Neural crest cell (in vitro differentiated cells): ENCODE measurements at regions not wholly inside any gene's neighbourhood (a gene's known extent, or its start where the extent isn't known, plus 50 kb on each side); places are given as distances from the start of the nearest gene placed in this dataset.

Experiments
- DNase-seq: peaks from one replicate; pipeline ENCODE4 v3.0.0; 2021; ENCODE audit warnings: low read depth, mixed read lengths, low spot score
- H3K27ac Mint-ChIP-seq: one replicate; pipeline ENCODE4 v1.8.0; 2021; ENCODE audit warnings: mild to moderate bottlenecking, mixed read lengths; ENCODE audit not compliant: unreplicated experiment
- H3K27me3 Mint-ChIP-seq: 2 replicates; pipeline ENCODE4 v1.8.0; 2021; ENCODE audit warnings: low read depth, mild to moderate bottlenecking, mixed read lengths
- H3K36me3 Mint-ChIP-seq: 2 replicates; pipeline ENCODE4 v1.8.0; 2021; ENCODE audit warnings: low read depth, mild to moderate bottlenecking, mixed read lengths
- H3K4me1 Mint-ChIP-seq: 2 replicates; pipeline ENCODE4 v1.8.0; 2021; ENCODE audit warnings: mixed read lengths
- H3K4me3 Mint-ChIP-seq: one replicate; pipeline ENCODE4 v1.8.0; 2021; ENCODE audit warnings: mild to moderate bottlenecking, mixed read lengths
- H3K9me3 Mint-ChIP-seq: 2 replicates; pipeline ENCODE4 v1.8.0; 2021; ENCODE audit warnings: mixed read lengths
- CTCF ChIP-seq: fragments of 200-600 bp; sonication (generic); conservative IDR thresholded peaks from 2 replicates; pipeline ENCODE4 v1.5.0; 2021; ENCODE audit warnings: antibody characterized with exemption, mild to moderate bottlenecking

GRCh38 chr4:152220201-152220666 lies 315.7 kb downstream of the FBXW7 start:
- H3K36me3 Mint-ChIP-seq = peaks cover 2% of the 10 kb centered on the region
- no peaks in the 10 kb centered on the region for H3K27me3 Mint-ChIP-seq
- H3K4me3 Mint-ChIP-seq = no peak overlapping the region
- peaks cover 15% of the 10 kb centered on the region for H3K4me1 Mint-ChIP-seq
- H3K9me3 Mint-ChIP-seq = peaks cover 2% of the 10 kb centered on the region
- DNase-seq = no peak
- no peak for TF ChIP-seq CTCF
- no peak overlapping the region for H3K27ac Mint-ChIP-seq

DNA sequence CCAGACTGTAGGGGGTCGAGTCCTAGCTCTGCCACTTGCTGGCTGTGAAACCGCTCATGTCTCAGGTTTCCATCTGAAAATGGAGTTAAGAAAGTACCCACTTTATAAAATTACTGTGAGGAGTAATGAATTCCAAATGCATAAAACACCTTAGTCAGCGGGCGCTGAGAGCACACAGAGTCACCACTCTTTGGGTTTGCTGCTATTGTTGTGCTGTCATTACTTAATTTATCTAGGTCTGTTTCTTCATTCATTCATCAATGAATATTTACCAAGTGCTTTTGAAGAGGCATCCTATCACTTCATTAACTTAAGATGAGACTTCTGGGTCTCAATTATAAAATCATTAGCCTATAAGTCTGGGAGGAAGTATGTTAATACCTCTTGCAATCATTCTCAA lies 317.3 kb downstream of the FBXW7 start:
- Mint-ChIP-seq H3K27ac (no peak overlapping the region), H3K4me1 (peaks cover 9% of the 10 kb centered on the region), H3K4me3 (no peak overlapping the region), H3K27me3 (no peaks in the 10 kb centered on the region), H3K36me3 (peaks cover 4% of the 10 kb centered on the region), H3K9me3 (peaks cover 7% of the 10 kb centered on the region)
- no peak for TF ChIP-seq CTCF
- no peak for DNase-seq

DNA sequence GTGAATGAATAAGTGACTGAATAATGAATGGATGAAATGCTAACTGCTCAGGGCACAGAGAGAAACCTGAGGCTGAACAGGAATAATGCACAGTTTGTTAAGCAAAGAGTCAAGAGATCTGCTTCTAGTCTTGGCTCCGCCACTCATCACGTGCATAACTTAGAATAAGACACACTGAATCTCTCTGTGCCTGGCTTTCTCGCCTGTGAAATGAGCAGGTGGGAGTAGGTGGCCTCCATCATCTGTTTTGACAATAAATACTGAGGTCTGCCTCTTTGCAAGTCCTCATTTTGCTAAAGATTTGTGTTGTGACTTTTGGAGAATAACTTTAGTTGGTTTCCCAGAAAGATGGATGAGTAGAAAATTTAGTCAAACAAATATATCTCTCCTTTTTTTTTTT lies 318.0 kb downstream of the FBXW7 start:
- peaks cover 4% of the 10 kb centered on the region for H3K36me3 Mint-ChIP-seq
- H3K4me3 Mint-ChIP-seq = no peak overlapping the region

DNA sequence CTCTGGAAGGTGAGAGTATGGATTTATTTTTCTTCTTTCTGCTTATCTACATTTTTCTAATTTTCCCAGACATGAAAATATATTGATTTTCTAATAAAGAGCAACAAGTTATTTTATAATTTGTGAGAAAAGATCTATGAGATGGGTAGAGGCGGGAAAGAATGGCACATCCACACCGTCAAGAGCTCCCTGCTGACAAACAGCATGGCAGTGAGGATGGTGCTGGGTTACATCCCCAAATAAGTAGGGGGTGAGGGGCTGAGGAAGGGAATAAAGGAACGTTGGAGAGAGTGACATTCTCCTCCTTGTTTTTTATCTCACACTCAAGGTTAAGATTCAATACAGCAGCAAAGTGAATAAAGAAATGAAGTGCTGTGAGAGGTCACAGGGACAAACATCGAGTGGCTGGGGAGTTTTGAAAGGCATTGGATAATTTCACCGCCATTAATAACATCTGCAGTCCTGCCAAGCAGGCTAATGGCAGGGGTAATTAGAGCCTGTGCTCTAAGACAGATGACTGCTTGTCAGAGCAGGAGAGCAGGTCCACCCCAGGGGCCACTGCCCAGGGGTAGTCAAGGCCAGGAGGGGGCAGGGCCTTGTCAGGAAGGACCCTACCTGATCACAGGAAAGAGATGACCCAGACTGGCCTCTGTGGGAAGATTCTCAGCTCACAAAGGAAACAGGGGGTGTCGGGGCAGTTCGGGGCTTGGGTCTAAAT lies 323.8 kb downstream of the FBXW7 start:
- Mint-ChIP-seq H3K27me3 (peaks cover 2% of the 10 kb centered on the region), H3K27ac (no peak overlapping the region), H3K36me3 (peaks cover 4% of the 10 kb centered on the region), H3K4me3 (no peak overlapping the region), H3K9me3 (peaks cover 9% of the 10 kb centered on the region), H3K4me1 (peaks cover 11% of the 10 kb centered on the region)
- no peak for TF ChIP-seq CTCF
- DNase-seq = no peak

More for the DNA sequence above, 318.0 kb downstream of the FBXW7 start:
- Mint-ChIP-seq H3K4me1 (peaks cover 9% of the 10 kb centered on the region), H3K27me3 (no peaks in the 10 kb centered on the region), H3K27ac (no peak overlapping the region), H3K9me3 (peaks cover 9% of the 10 kb centered on the region)
- no peak for DNase-seq
- no peak for TF ChIP-seq CTCF

- H3K27me3 Mint-ChIP-seq = peaks cover 2% of the 10 kb centered on the region
- peaks cover under 1% of the 10 kb centered on the region for H3K36me3 Mint-ChIP-seq
- H3K4me3 Mint-ChIP-seq = no peak overlapping the region
- H3K4me1 Mint-ChIP-seq = peaks cover 9% of the 10 kb centered on the region
- TF ChIP-seq CTCF = no peak
- H3K27ac Mint-ChIP-seq = no peak overlapping the region
- no peak for DNase-seq
- H3K9me3 Mint-ChIP-seq = peaks cover 4% of the 10 kb centered on the region
These were observed 326.0 kb downstream of the FBXW7 start for GRCh38 chr4:152209772-152210493.
